ENCODE measurements at regions not wholly inside any gene's neighbourhood (a gene's known extent, or its start where the extent isn't known, plus 50 kb on each side); places are given as distances from the start of the nearest gene placed in this dataset.

- TF ChIP-seq CTCF (IDR thresholded peaks at IDR 0.05) (no peak), EZH2 (IDR thresholded peaks at IDR 0.05) (no peak)
Observed at GRCh38 chr9:135370411-135371375, 108.9 kb upstream of the PPP1R26 start.
